Stimulated activated CD8-positive, alpha-beta memory T cell treated with anti-CD3 and anti-CD28 coated beads, Interleukin-4, amount 100 ng/mL, for 1 hour (primary cell): ENCODE measurements at regions not wholly inside any gene's neighbourhood (a gene's known extent, or its start where the extent isn't known, plus 50 kb on each side); places are given as distances from the start of the nearest gene placed in this dataset.

Source experiments
- DNase-seq, 2 donors: peaks; one replicate each; pipeline ENCODE4 v3.0.0-alpha.2; 2020; ENCODE audit warnings: low read depth in 2 of 2, low spot score in 1 of 2

- no peak for DNase-seq
These were observed 162.0 kb upstream of the SYT6 start for GRCh38 chr1:114315631-114316030.

- no peak for DNase-seq
These were observed 160.9 kb upstream of the SYT6 start for GRCh38 chr1:114314576-114314975.

- DNase-seq = no peak
These were observed 160.4 kb upstream of the SYT6 start for GRCh38 chr1:114314098-114314497.

- DNase-seq = no peak
These were observed 157.1 kb upstream of the SYT6 start for GRCh38 chr1:114310695-114311271.

- DNase-seq = no peak
These were observed 149.2 kb upstream of the SYT6 start for GRCh38 chr1:114302821-114303220.

DNA sequence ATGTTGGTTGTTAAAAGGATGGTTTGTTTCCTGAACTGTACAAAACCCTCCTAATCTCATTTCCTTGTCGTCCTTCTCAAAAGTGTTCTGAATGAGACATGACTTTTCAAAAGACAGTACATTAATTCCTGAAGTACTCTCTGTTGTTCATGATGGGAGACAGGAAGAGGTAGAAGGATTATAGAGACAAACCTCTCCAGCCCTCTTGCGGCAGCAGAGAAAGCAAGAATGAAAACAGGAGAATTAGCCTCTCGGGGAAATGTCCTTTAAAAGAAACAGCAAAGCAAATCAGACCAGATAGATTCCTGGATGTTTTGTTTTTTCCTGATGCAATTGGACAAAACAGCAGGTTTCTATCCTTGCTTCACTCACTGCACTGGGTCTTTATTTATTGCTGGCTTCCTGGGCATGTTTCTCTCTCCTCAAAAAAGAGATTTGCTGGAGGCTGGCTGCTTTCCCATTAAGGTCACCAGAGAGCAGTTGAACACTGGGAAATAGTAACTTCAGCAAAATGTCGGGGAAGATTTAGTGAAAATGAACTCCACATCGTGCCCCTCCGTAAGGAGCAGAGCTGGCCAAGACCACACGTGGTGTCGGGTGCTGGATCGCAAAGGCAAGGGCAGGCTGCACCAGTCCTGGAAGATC, 145.8 kb upstream of the SYT6 start:
- no peak for DNase-seq

DNA sequence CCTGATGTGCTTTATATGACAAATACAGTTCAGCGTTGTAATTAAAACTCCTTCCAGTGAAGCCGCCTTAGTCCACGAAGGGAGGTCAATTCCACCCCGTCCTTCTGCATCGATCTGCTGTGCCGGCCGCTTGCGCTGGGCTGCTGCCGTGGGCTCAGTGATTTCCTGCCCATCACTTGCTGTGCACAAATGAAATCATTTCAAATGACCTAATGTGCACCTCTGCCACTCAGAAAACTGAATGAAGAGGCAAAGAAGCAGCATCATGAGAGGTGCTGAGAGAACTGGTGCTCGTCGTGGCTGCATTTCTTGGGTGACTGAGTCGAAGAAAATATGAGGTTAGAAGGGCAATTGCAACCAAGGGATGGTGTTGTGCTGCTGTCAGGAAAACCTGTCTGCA, 144.3 kb upstream of the SYT6 start:
- no peak for DNase-seq

DNA sequence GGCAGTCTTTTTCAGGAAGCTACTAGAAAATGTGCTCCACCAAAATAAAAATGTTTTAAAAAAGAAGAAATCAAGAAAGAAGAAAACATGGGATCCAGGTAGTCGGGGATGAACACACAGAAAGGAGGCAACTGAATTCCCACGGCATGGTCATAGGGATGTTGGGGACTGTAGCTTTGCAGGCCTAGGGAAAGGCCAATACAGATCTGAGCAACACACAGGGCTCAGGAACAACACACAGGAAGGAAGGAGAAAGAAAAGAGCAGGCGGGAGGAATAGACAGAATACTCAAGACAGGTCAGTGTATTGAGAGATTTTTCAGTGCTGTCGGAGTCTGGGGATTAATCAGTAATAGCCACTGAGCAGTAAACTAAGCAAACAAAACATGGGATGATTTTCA, 142.7 kb upstream of the SYT6 start:
- DNase-seq = no peak

GRCh38 chr1:114295321-114295720, 141.7 kb upstream of the SYT6 start:
- DNase-seq = no peak

DNA sequence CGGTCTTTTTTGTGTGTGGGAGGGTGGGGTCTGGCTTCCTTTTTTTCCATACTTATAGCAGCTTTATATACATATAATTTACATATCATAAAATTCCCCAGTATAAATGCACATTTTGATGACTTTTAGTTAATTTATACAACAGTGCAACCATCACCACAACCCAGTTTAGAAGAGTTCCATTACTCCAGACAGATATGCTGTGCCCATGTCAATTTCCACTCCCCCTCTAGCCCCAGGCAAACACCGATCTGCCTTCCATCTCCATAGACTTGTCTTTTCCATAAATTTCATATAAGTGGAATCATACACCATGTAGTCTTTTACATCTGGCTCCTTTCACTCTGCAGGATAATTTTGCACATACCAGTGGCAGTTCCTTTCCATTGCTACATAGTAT, 139.2 kb upstream of the SYT6 start:
- no peak for DNase-seq

DNA sequence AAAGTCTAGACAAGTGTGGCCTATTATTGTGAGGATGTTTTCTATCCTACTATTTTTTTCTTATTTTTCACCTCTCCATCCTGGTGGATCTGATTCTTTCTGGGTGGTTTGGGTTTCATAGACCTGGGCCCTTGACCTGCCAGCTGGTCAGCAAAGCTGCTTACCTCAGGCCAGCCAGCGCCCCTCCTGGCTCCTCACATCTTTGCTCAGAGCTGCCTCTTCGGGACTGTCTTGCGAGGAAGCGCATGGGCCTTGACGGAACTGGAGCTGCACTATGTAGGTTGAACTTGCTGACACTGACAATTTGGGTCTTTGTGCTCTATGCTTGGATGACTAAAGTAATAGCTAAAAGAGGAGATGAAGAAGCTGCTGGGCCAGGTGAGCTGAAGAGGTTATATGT, 138.5 kb upstream of the SYT6 start:
- DNase-seq = no peak

GRCh38 chr1:114290776-114291175, 137.1 kb upstream of the SYT6 start:
- no peak for DNase-seq

- DNase-seq = no peak
These were observed 136.7 kb upstream of the SYT6 start for GRCh38 chr1:114290341-114290740.

DNA sequence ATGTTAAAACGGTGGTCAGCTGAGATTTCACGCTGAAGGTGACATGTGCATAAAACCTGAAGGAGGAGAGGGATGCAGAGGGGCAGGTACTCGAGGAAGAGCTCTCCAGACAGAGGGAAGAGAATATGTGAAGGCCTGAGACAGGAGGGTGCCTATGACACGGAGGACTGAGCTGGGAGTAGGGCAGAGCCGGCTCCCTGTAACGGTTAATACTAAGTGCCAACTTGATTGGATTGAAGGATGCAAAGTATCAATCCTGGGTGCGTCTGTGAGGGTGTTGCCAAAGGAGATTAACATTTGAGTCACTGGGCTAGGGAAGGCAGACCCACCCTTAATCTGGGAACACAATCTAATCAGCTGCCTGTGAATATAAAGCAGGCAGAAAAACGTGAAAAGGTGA, 136.2 kb upstream of the SYT6 start:
- no peak for DNase-seq

- no peak for DNase-seq
These were observed 135.6 kb upstream of the SYT6 start for GRCh38 chr1:114289306-114289705.

GRCh38 chr1:114286960-114287359, 133.3 kb upstream of the SYT6 start:
- no peak for DNase-seq

DNA sequence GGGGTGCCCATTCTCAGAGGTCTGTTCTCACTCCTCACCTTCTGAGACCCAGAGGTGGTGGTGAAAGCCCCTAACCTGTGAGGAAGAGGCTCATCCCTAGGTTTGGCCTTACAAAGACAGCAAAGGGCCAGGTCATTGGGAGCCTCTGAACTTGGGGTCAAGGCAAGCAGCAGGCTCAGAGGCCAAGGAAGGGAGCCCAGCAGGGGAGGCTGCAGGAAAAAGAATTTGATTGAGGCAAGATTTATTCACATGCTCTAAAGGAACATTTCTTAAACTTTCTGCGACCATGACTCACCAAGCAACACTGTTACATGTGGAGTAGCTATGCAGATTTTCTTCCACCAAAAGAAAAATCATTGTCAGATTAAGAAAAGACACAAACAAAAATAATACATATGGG, 132.5 kb upstream of the SYT6 start:
- DNase-seq = no peak

GRCh38 chr1:114282751-114283403, 129.2 kb upstream of the SYT6 start:
- DNase-seq = peak; percentile 68 to 69

DNA sequence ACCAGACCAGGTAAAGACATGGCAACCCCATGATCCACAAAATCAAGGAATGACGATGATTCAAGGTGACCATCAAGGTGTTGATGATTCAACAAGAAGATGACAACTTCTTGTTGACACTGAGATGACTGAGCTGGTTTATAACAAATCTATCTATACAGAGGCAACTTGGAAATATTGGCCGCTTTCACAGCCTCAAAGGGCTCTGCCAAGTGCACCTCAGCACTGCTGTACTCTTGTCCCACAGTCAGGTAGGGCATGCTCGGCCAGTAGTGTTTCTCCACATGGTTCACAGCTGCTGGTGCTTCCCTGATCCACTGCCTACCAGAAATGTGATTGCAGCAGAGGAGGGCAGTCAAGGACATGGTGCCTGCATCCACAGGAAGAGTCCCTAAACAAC, 125.2 kb upstream of the SYT6 start:
- no peak for DNase-seq

DNA sequence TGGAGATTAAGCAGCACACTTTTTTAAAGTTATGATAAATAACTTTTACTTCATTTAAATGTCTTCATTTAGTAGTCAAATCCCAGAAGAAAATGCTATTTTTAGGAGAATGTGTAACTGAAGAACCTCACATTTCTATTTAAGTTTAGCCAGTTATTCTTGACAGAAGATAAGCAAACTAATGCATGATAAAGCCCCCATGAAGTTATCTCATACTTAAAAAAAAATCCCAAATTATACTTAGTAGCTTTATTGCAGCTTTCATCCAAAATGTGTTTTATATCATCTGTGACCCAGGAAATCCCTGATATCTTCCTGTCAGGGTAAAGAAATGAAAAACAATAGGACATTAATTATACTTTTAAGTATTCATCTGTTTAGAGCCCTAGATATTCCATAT, 124.8 kb upstream of the SYT6 start:
- DNase-seq = no peak

GRCh38 chr1:114274621-114275317, 121.1 kb upstream of the SYT6 start:
- no peak for DNase-seq

GRCh38 chr1:114272593-114272992, 118.9 kb upstream of the SYT6 start:
- DNase-seq = no peak
